ENCODE measurements at regions not wholly inside any gene's neighbourhood (a gene's known extent, or its start where the extent isn't known, plus 50 kb on each side); places are given as distances from the start of the nearest gene placed in this dataset.

GRCh38 chr7:131111792-131112191 is 215.9 kb upstream of the MKLN1 start:
- TF ChIP-seq CTCF (conservative IDR thresholded peaks at IDR 0.05) = no peak
- peak overlapping the region; percentile 93 for H3K27ac ChIP-seq

- peak overlapping the region; percentile 93 for H3K27ac ChIP-seq
- TF ChIP-seq CTCF (conservative IDR thresholded peaks at IDR 0.05) = no peak
These were observed 215.2 kb upstream of the MKLN1 start for GRCh38 chr7:131112431-131112830.

GRCh38 chr7:131115340-131115739 is 212.3 kb upstream of the MKLN1 start:
- H3K27ac ChIP-seq = no peak overlapping the region
- TF ChIP-seq CTCF (conservative IDR thresholded peaks at IDR 0.05) = no peak

- TF ChIP-seq CTCF (conservative IDR thresholded peaks at IDR 0.05) = no peak
- H3K27ac ChIP-seq = no peak overlapping the region
These were observed 210.2 kb upstream of the MKLN1 start for GRCh38 chr7:131117439-131117838.

- no peak for TF ChIP-seq CTCF (conservative IDR thresholded peaks at IDR 0.05)
- no peak overlapping the region for H3K27ac ChIP-seq
These were observed 208.3 kb upstream of the MKLN1 start for GRCh38 chr7:131119381-131119780.

- TF ChIP-seq CTCF (conservative IDR thresholded peaks at IDR 0.05) = no peak
These were observed 205.3 kb upstream of the MKLN1 start for GRCh38 chr7:131122394-131122793.

GRCh38 chr7:131124001-131124629 is 203.6 kb upstream of the MKLN1 start:
- H3K27ac ChIP-seq = no peak overlapping the region
- TF ChIP-seq CTCF (conservative IDR thresholded peaks at IDR 0.05) = no peak

More at GRCh38 chr7:131122394-131122793, 205.3 kb upstream of the MKLN1 start:
- H3K27ac ChIP-seq = no peak overlapping the region
